Stimulated activated CD8-positive, alpha-beta memory T cell treated with anti-CD3 and anti-CD28 coated beads, Interleukin-4, amount 100 ng/mL, for 24 hours (primary cell): ENCODE measurements at regions not wholly inside any gene's neighbourhood (a gene's known extent, or its start where the extent isn't known, plus 50 kb on each side); places are given as distances from the start of the nearest gene placed in this dataset.
"Not testable (repeated sequence)": the region's sequence is repeated elsewhere in the genome, so short reads cannot be mapped to it uniquely, and the experiment has no call there.

Experiments
- DNase-seq: peaks from one replicate; pipeline ENCODE4 v3.0.0-alpha.2; 2020; ENCODE audit warnings: low read depth

DNA sequence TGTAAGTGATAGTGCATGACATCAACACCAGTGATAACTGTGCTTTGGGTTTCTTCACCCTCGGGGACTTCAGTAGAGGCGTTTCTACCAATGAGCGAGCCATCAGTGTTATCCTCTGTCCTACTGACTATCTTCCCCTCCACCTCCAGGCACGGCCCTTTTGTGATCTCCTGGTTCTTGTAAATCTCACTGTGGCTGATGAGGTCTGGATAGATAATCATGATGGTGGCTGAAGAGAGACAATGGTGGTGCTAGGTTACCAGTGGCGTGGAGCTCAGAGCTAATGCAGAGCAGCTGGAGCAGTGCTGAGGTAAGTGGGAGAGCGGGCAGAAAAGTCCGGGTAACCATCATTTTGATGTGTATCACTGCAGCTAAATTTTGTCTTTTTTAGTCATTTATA, 816.6 kb downstream of the GLUD2 start:
- no peak for DNase-seq

DNA sequence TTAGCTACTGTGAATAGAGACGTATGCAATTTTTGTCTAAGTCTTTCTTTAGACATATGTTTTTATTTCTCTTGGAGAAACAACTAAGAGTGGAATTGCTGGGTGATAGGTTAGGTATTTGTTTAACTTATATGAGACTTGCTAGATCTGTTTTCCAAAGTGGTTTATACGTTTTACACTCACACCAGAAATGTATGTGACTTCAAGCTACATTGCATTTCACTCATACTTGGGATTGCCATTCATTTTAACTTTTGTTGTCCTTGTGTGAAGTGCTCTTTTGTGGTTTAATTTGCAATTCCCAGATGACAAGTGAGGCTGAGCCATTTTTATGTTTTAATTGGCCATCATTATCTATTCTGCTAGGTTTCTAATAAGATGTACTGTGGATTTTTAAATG, 817.2 kb downstream of the GLUD2 start:
- no peak for DNase-seq

DNA sequence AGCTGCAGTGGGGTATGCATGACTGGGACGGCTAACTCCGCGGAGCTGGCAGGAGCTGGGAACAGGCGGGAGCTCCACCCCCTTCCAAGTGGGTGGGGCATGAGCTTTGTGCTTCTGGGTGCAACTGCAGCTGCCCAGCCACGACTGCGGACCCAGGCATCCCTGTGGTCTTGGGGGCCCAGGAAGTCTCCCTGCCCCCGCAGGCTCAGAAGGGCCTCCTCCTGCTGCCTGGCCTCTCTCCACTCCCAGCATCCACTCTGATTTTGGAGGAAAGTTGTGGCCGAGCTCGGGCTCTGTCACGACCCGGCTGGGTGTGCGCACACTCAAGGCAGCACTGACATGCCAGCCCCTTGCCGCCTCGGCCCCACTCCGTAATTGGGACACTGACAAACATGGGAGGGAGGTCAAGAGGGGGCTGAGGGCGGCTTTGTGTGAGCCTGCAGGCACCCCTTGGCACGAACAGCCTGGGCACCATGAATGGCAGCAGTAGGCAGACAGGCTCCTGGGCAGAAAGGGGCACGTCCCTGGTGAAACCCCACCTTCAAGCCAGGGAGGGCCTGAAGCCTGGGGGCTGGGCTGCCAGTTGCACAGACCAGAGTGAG, 822.6 kb downstream of the GLUD2 start:
- no peak for DNase-seq

DNA sequence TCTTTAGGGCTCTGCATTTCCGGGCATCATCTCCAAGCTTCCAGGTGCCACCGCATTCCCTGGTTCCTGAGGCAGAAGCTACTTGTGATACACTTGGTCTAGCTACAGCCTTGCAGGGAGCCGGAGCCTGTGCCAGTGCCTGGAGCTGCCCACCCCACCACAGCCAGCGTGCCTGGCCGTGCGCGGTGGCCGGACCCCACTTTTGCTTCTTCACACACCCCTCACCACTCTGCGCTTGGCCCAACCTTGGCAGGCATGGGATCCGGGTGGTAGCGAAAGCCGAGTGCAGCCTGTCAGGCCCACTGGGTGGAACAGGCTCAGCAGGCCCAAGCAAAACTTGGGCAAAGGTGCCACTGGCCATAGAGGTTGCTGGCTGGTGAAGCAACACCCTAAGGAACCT, 823.7 kb downstream of the GLUD2 start:
- no peak for DNase-seq

DNA sequence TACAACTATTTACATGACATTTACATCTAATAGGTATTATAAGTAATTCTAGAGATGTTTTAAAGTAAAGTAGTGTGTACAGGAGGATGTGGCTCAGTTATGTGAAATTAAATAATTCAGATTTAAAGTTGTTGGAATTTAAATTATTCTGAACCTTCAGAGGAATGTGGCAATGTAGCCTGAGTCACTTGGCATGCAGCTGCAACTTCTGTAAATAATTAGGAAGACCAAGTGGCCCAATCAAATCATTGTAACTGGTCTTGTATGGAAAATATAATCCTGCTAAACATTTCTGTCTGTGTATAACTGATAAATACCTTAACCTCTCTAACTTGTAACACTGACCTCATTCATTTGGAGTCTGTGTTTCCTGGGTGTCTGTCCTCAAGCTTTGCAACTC, 828.9 kb downstream of the GLUD2 start:
- no peak for DNase-seq

DNA sequence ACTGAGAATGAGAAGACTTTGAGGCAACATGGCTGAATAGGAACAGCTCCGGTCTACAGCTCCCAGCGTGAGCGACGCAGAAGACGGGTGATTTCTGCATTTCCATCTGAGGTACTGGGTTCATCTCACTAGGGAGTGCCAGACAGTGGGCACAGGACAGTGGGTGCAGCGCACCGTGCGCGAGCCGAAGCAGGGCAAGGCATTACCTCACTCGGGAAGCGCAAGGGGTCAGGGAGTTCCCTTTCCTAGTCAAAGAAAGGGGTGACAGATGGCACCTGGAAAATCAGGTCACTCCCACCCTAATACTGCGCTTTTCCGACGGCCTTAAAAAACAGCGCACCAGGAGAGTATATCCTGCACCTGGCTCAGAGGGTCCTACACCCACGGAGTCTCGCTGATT, 829.9 kb downstream of the GLUD2 start:
- DNase-seq, result not testable (repeated sequence)

DNA sequence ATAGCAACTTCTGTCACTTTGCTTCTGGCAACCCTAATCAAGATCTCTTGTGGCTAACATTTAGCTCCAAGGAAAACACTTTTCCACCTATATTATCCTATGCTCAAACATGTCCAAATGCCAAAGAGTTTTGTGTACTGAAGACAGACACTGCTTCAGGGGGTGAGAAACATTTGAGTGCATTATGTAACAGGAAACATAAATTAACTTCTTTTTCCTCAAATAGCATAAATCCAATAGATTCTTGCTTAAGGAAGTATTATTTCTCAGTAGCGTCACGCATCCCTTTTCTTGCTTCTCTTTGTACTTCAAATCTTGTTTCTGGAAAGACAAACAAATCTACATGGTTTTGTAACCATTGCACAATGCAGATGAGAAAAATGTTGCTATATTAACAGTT, 839.1 kb downstream of the GLUD2 start:
- DNase-seq, result no peak

DNA sequence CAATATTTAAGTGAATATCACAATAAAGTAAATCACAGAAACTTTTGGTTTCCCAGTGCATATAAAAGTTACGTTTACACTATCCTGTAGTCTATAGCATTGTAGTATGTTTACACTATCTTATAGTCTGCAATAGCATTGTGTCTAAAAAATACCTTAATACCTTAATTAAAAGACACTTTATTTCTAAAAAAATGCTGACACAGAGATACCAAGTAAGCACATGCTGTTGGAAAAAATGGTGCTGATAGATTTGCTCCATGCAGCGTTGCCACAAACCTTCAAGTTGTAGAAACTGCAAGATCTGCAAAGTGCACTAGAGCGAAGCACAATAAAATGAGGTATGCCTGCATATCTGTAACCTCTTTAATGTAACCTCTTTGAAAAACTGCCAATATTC, 847.3 kb downstream of the GLUD2 start:
- no peak for DNase-seq

DNA sequence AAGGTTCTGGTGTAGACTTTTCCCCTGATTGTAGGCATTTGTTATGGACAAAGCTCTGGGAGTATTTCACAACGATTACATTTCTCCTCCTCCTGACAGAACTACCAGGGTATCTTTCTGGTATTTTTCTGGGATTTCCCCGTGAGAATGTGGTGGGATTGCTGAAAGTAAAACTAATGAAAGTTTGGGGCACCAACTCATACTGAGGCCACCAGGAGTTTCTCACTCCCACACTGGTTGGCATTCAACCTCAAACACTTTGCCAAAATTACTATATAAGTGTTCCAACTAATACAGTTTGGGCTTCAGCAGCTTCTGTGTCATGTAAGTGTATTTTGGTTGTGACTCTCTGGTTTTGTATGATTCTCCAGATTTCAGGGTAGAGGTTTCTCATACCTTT, 855.1 kb downstream of the GLUD2 start:
- no peak for DNase-seq

DNA sequence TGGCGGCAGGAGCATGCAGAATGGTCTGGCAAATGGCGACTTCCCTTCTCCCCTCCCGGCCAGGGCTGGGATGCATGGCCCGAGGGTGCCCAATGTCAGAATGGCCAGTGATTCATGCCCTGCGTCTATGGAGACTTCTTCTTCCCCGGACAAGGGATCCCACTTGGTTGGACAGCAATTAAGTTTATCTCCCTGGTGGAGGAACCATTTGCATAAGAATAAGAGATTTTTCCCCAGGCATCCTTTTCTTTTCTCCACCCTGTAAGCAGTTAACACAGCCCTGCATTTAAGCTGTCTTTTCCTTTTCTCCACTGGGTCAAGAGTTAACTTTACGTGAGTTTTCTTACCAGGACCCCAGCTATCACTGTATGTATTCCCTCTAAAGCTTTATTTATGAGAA, 856.6 kb downstream of the GLUD2 start:
- DNase-seq, result no peak

DNA sequence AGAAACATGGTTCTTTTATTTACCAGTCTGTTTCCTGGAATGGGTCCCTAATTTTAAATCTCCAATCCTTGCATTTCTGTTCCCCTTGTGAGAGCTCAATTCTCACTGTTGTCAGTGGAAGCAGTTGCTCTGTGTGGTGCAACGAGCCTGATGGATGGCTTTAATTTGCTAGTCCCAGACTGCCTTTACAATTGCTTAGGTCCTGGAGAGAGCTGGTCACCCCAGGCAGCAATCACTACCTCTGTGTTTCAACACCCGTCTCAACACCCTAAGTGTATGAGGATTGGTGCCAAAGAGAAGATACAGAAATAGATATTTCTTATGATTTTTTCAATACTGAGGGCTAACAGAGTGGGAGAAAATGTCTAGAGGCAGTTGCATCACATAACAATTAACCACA, 873.8 kb downstream of the GLUD2 start:
- no peak for DNase-seq

DNA sequence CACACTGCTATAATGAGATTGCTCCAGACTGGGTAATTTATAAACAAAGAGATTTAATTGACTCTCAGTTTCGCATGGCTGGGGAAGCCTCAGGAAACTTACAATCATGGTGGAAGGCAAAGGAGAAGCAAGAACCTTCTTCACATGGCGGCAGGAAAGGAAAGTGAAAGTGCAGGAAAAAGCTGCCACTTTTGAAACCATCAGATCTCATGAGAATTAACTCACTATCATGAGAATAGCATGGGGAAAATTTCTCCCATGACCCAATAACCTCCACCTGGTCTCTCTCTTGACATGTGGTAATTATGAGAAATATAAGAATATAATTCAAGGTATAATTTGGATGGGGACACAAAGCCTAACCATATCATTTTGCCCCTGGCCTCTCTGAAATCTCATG, 884.2 kb downstream of the GLUD2 start:
- DNase-seq, result no peak

DNA sequence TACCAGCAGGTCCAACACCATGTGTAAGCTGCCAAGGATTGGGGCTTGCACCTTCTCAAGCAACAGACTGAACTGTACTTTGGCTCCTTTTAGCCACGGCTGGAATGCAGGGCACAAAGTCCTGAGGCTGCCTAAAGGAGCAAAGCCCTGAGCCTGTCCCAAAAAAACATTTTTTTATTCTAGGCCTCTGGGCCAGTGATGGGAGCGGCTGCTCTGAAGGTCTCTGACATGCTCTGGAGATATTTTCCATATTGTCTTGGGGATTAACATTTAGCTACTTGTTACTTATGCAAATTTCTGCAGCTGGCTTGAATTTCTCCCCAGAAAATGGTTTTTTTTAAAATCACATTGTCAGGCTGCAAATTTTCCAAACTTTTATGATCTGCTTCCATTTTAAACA, 885.3 kb downstream of the GLUD2 start:
- DNase-seq, result no peak

DNA sequence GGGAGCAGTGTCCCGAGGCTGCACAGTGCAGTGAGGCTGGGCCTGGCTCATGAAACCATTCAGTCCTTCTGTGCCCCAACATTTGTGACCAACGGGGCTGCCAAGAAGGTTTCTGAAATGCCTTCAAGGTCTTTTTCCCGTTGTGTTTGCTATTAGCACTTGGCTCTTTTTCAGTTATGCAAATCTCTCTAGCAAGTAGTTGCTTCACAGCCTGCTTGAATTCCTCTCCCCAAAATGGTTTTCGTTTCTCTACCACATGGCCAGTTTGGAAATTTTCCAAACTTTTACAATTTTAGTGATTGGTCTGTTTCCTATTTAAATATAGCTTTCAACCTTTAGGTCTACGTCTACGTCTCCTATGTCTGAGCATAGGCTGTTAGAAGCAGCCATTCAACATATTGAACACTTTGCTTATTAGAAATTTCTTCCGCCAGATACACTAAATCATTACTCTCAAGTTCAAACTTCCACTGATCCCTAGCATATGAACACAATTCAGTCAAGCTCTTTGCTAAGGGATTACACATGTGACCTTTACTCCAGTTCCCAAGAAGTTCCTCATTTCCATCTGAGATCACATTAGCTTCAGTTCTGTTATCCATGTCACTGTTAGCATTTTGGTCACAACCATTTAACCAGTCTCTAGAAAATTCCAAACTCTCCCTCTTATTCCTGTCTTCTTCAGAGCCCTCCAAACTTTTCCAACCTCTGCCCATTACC, 901.8 kb downstream of the GLUD2 start:
- no peak for DNase-seq

DNA sequence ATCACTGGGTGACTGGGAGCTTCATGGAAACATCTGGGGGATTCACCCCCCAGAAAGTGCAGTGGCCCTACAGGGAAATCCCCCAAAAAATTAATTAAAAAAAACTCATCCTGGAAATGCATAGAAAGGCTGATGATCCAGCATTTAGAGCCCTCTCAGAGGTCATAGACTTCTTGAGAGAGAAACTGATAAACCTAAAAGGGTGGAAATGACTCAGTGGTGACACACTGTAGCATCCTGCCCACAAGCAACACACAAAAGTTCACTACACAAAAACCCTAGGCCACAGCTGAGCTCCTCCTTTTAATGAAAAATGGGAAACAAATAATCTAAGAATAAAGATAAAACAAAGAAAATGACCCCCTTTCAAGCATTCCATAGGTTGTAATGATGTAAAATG, 911.5 kb downstream of the GLUD2 start:
- no peak for DNase-seq

DNA sequence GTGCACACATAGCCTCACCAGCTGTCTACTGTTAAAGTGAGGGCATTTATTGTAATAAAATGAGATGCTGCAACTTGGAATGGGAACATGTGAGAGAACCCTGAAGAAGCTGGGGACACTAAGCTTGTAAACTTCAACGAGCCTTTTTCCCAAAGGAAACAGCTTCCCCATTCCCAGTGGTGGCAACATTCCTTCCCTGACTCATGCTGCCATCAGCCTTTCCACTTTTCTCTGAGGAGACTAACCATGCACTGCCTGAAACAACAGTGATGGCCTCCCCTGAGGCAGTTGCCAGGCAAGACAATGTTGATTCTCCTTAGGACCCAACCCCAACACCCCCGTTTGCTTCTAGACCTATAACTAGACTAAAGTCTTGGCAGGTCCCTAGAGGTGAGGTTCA, 928.3 kb downstream of the GLUD2 start:
- DNase-seq, result no peak

DNA sequence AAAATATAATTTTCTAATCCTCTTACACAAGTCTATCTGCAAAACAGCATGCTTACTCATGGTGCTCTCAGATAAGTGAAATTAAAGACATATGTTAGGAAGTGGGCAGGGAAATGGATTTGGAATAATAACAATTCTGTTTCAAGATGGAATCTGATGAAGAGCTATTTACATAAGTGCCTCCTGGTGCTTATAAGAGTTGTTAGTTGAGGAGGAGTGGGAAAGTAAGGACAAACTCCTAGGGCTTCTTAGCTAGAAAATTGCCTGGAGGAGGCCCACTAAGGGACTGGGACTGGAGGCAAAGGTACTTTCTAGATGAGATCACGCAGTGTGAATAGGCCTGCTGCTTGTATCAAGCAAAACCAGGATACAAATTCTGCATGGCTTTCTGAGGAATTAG, 939.8 kb downstream of the GLUD2 start:
- no peak for DNase-seq

DNA sequence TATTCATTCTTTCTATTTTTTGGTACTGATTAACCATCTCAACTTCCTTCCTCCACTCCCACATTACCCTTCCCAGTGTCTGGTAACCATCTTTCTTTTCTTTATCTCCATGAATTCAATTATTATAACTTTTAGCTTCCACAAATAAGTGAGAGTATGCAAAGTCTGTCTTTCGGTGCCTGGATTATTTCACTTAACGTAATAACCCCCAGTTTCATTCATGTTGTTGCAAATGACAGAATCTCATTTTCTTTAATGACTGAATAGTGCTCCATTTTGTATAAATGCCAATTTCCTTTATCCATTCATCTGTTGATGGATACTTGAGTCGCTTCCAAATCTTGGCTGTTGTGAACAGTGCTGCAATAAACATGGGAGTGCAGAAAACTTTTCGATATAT, 940.4 kb downstream of the GLUD2 start:
- DNase-seq, result no peak

DNA sequence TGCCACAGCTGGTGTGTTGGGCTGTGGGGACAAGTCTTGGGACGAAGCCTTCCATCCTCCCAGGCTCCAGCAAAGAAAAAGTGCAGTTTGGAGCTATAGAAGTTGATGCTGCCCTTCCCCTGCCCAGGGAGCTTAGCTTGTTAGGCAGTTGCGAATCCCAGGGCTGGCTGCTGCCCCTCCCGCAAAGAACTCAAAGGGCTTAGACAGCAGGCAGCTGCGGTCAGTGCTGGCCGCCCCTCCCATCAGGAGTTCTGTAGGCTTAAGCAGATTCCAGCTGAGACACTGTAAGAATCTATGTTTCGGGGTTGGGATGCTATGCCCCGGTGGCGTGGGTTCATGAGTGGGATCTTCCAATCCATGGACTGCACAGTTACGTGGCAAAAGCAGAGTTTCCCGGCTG, 956.7 kb downstream of the GLUD2 start:
- DNase-seq, result no peak

DNA sequence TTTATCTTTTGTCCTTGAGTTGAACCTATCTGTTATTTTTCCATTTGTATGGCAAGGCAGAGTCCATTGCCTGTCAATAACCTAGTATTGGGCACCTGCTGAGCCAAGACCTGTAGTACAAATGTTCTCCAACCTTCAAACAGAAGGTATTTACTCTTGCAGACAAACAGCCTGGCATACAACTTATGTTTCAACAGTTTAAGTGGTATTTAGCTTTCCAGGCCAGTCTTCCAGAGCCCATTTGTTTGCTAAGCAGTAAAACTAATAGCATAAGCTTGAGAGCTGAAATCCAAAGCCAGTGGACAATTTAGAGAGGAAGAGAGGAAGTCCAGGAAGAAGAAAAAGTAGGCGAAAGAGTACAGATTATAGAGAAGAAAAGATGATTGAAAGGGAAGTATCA, 979.3 kb downstream of the GLUD2 start:
- no peak for DNase-seq

DNA sequence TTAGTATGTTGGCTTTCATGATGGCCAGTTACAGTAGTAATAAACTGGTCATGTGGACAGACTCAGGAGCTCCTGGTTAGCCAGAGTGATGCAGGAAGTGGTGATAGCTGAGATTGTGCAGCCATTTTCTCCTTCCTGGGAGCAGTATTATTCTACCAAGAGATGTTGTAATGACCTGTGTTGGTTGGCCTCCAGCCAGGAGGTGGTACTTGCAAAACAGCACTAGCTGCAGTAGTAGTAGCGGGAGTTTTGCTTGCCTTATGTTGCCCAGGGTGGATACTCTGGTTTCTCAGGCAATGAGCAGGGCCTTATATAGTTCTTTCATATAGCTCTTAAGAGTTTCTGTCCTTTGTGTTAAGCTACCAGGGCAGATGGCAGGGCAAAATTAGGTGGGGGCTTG, 998.8 kb downstream of the GLUD2 start:
- DNase-seq, result no peak

DNA sequence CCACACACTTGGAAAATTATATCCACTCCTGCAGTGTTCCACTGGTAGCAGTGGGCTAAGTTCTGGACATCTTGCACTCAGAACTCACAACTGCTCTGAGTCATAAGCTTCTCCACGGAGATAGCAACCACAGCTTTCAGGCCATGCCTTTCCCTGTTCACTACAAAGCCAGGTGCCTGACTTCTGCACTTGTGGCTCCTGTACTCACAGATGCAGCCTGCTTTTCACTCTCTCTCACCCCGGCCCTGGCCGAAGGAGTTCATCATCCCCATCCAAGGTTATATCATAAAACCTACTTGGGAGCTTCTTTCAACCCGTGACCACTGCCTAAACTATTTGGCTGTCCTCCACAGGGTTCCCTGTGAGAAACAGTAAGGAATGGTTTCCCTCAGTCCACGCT, 999.4 kb downstream of the GLUD2 start:
- DNase-seq, result no peak

DNA sequence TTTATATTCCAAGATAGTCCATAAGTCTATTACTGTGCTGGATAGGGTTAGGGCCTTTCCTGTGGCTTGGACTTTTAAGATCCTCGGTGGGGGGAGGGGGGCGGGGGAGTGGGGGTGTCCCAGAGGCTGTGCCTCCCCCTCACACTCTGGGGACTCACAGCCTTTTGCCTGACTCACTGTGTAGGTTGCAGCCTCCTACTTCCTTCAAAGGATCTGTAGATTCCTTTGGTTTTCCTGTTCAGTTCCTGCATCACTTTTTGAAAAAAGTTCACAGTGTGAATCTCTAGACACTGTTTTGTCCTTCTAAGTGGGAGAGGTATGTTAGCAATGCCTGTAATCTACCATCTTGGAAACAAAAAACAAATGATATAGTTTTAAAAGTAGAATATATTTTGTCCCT, 999.9 kb downstream of the GLUD2 start:
- DNase-seq, result no peak

DNA sequence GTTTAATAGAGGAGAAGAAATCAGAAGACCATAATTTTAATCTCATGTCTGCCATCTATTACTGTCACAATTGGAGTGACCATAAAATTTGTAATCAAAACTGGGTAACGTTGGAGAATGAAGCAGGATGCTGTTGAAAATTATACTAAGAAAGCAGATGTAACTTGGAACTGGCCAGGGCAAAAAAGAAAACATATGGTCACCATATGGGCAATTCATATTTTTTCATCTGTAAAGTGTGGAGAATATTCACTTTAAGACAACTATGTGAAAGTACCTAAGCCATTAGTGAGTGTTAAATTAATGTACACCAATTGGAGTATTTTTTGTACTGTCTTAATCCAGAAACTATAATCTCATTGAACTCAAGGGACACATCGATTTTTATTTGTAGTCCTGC, 1008.0 kb downstream of the GLUD2 start:
- no peak for DNase-seq
